HG03280 (cell line): ENCODE measurements at regions not wholly inside any gene's neighbourhood (a gene's known extent, or its start where the extent isn't known, plus 50 kb on each side); places are given as distances from the start of the nearest gene placed in this dataset.

ENCODE experiments used
- ATAC-seq: cut with Tn5 transposase; IDR thresholded peaks from one replicate; pipeline ENCODE4 v1.9.1; 2021; ENCODE audit warnings: mild to moderate bottlenecking, moderate library complexity; ENCODE audit not compliant: unreplicated experiment

- ATAC-seq = no peak
Observed at GRCh38 chr2:40886100-40886499, 434.2 kb upstream of the SLC8A1 start.

- ATAC-seq = no peak
Observed at GRCh38 chr2:40886655-40887054, 434.8 kb upstream of the SLC8A1 start.

DNA sequence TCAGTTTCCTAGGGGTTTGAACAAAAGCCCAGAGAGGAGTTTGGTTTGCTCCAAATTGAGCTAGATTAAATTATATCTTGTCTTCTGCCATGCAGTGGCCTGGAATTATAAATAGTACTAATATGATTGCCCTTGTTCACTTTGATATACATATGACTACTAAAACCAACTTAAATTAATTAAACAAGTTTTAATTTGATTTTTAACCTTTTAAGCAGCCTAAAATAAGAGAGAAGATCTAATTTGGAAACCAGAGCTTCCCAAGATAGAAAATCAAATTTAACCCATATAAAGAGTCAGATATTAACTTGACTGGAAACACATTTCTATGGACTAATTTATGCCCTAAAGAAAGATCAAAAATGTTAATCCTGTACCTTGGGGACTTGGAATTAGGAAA is 444.5 kb upstream of the SLC8A1 start:
- ATAC-seq = no peak

DNA sequence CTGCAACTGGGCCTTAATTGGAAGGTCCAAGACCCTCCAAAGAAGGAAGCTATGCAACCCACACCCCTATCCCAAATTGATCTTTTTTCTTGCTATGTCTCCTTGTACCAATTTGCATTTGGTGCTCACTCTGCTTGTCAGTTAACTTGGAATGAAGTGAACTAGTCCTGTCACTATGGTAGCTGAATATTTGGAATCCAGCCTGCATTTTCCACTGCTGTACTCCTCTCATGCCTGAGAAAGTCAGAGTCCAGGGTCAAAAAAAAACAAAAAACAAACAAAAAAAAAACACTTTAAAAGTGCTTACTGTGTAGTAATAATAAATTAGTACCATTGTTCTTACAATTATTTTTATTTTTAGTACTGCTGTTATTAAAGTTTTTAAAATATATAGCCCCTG is 462.8 kb upstream of the SLC8A1 start:
- no peak for ATAC-seq

- ATAC-seq = no peak
Observed at GRCh38 chr2:40915651-40916050, 463.8 kb upstream of the SLC8A1 start.

GRCh38 chr2:40935349-40935748 is 483.5 kb upstream of the SLC8A1 start:
- no peak for ATAC-seq

- no peak for ATAC-seq
Observed at GRCh38 chr2:40937284-40937683, 485.4 kb upstream of the SLC8A1 start.

GRCh38 chr2:40953341-40953740 is 501.5 kb upstream of the SLC8A1 start:
- ATAC-seq = no peak

DNA sequence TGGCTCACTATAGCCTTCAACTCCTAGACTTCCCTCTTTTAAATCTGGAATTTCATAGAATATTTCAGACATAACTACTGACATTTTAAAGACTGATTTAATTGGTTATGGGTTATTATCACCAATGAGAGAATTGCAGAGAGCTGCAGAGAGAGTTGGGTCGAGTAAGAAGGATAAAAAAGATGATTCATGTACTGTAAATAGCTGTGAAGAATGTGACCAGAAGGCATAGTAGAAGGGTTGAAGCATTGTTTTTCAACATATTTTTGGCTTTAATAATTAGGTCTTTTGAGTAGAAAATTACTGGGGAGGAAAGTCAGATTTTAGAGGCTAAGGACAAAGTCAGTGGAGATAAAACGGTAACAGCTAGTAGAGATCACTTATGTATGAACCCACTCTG is 503.2 kb upstream of the SLC8A1 start:
- ATAC-seq = no peak

DNA sequence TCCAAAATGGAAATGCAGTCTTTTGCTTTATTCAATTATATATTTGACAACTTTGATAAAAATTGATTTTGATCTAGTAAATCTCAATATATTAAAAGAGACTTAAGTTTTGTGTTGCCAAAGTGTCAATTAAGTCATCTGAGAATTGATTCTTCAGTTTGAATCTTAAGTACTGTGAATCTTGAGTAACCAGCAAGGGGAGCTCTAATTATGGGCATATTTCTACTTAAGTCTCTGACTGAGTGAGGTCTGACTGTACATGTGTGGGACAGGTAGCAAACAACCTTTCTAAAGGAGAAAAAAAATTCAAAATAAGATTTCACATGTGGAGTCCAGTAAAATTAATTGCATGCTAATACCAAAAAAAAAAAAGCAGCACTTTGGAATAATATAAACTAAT is 503.7 kb upstream of the SLC8A1 start:
- ATAC-seq = no peak

DNA sequence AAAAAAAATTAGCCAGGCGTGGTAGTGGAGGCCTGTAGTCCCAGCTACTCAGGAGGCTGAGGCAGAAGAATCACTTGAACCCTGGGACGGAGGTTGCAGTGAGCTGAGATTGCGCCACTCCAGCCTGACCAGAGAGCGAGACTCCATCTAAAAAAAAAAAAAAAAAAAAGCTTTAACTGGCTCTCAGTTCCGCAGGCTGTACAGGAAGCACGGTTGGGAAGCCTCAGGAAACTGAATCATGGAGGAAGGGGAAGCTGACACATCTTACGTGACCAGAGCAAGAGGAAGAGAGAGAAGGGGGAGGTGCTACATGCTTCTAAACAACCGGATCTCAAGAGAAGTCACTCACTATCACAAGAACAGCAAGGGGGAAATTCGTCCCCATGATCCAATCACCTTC is 505.6 kb upstream of the SLC8A1 start:
- ATAC-seq = no peak

GRCh38 chr2:40962026-40962425 is 510.1 kb upstream of the SLC8A1 start:
- ATAC-seq = no peak

GRCh38 chr2:40964509-40965250 is 512.8 kb upstream of the SLC8A1 start:
- no peak for ATAC-seq

- ATAC-seq = no peak
Observed at GRCh38 chr2:40967451-40967850, 515.6 kb upstream of the SLC8A1 start.

GRCh38 chr2:40975151-40975550 is 523.3 kb upstream of the SLC8A1 start:
- no peak for ATAC-seq

DNA sequence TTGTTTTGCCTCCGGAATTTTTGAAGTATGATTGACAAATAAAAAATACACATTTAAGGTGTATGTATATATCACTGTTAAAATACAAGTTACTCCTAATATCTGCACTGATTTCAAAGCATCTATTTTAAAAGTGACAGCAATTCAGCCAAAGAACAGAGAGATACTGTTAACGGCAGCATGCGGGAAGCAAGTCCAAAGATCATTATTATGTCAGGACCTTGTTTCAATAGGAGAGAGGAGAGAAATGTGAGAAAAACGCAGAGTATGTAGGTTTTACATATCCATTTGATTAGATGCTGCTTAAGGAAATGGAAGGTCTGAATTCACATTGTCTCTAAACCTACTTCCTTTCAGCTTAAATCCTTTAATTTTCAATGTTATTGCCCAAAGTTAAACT is 545.5 kb upstream of the SLC8A1 start:
- no peak for ATAC-seq

GRCh38 chr2:41000374-41000773 is 548.5 kb upstream of the SLC8A1 start:
- no peak for ATAC-seq

DNA sequence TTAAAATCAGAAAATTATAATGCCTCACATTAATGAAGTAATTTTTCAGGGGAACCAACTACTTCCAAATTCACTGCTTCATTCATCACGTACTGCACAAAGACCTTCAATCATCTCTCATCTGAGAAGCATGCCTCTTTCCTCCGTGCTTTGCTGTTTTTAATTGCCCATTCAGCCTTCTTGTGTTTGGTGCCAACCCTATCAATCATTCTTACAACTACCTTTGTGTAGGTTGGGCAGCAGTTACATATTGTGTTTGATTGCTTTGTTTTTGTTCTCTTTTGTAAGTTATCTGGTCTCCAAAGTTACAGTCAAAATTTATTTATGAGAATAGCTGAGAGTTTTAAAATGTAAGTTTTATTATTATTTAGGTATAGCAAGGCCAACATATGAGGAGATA is 549.0 kb upstream of the SLC8A1 start:
- ATAC-seq = no peak

- ATAC-seq = no peak
Observed at GRCh38 chr2:41004700-41005099, 552.8 kb upstream of the SLC8A1 start.

GRCh38 chr2:41020358-41020757 is 568.5 kb upstream of the SLC8A1 start:
- ATAC-seq = no peak

- no peak for ATAC-seq
Observed at GRCh38 chr2:41024816-41025215, 572.9 kb upstream of the SLC8A1 start.

DNA sequence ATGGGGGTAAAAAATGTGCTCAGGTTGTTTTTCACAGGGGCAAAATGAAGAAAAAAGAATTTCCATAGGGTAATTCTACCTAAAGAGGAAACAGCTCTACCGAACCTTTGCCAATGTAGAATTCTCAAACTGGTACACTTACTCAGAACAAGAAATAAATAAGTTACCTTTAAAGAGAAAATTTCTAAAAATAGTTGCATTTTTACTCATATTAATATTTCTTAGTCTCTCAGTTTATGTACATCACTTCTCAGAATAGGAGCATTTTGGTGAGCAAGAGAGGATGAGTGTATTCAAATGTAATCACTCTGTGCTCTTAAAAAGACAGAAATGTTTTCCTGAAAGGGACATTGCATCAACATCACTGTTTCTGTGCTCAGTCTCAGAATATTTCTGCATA is 574.7 kb upstream of the SLC8A1 start:
- ATAC-seq = no peak

DNA sequence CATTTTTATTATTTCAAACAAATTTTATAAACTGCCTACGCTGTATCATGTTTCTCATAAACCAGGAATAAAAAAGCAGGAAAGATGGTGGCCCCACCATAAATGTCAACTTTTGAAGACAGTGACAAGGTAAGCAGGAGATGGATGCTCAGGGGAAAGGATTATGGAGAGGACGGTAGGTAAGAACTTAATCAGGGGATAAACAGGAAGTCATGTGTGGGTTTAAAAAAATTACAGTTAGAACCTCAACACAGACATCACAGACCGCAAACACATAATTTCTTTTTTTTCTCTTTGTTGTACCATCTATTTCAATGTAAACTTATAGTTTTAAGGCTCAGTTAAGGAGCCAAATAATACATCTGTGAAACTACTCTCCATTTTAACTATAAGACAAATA is 575.2 kb upstream of the SLC8A1 start:
- no peak for ATAC-seq
